Right lung (tissue), 2 donors: ENCODE measurements at regions not wholly inside any gene's neighbourhood (a gene's known extent, or its start where the extent isn't known, plus 50 kb on each side); places are given as distances from the start of the nearest gene placed in this dataset.

Experiments used
- DNase-seq, 2 donors: peaks; one replicate each; pipeline ENCODE4 v3.0.0-alpha.2; 2013

DNA sequence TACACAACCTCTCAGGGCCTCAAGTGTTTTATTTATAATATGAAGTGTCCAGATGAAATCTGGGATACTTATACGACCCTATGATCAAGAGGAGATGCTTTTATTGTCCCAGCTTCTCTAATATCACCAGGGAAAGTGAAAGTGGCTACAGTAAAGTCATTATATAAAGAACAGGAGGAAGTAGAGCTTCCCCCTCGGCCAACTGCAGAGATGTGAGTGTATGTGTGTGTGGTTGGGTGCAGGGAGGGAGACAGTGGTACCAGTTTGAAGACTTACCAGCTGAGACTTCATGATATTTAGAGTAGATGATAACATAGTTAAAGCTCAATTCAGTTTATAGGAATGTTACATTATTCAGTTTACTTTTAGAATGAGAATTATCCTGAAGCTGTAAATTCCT lies 373.6 kb upstream of the DDI1 start:
- DNase-seq = peak in 1 of 2 donors; percentile 4

DNA sequence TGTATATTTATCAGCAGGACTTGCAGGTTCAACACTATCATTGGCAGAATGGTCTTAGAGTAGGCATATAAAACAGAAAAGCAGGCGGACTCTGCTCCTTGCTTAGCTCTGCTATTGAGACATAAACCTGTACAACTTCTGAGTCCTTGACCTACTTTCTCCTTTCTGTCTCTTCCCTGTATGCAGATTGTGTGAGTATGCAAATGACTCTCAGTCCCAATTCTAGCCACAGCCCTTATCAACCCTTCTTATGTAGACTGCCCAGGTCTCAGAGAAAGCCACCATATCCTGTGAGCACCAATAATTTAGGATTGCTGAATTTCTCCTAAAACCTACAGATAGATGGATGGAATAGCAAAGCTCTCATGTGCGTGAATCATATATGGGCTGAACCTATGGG lies 367.6 kb upstream of the DDI1 start:
- DNase-seq = no peak

GRCh38 chr11:103671143-103671651 lies 365.2 kb upstream of the DDI1 start:
- no peak for DNase-seq

DNA sequence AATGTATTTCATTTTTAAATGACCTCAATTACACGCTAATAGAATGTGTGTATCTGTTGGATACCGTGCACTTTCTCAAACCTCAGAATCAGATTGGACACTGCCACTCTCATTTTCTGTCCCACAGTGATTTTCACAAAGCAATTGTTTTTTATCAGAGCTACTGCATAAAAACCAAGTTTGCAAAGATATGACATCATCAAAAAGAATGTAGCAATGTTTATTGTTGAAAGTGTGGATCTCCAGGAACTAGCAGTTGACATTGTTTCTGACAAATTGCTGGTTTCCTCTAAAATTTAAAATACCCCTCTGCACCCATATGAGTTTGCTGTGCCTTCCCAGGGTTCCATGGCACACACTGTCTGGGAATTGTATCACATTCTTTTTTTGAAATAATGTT lies 362.7 kb upstream of the DDI1 start:
- DNase-seq = no peak

GRCh38 chr11:103676413-103676812 lies 360.0 kb upstream of the DDI1 start:
- no peak for DNase-seq

DNA sequence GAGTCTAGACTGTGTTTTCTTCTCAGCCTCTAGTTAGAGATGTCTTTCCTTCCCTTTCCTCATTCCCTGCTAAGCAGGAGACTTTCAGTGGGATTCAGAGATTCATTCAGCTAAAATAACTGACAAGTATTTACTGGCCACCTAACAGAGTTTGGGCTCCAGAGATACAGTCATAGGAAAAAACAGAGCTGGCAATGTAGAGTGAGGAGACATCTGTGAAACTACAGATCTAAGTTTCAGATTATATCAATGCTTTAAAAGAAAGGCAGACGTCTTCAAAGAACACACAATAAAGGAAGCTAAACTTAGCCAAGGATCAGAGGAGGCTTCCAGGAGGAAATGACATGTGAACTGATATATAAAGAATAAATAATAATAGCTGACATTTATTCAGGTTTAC lies 355.6 kb upstream of the DDI1 start:
- DNase-seq = no peak

DNA sequence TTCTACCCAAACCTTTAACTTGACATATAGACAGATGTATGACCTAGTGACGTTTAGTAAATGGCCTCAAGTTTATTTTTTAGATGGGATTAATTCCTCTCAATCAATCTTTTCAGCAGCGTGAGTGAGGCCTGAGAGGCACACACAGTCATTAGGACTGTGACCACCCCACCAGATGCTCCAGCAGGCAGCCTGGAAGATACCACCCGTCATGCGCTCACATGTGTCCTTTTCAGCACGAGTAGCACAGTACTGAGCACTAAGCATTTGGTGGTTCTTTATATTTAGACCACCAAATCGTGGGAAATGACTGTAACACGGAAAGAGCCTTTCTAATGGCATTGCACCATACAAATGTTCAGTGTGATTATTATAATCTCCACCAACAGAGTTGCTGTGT lies 354.6 kb upstream of the DDI1 start:
- no peak for DNase-seq

DNA sequence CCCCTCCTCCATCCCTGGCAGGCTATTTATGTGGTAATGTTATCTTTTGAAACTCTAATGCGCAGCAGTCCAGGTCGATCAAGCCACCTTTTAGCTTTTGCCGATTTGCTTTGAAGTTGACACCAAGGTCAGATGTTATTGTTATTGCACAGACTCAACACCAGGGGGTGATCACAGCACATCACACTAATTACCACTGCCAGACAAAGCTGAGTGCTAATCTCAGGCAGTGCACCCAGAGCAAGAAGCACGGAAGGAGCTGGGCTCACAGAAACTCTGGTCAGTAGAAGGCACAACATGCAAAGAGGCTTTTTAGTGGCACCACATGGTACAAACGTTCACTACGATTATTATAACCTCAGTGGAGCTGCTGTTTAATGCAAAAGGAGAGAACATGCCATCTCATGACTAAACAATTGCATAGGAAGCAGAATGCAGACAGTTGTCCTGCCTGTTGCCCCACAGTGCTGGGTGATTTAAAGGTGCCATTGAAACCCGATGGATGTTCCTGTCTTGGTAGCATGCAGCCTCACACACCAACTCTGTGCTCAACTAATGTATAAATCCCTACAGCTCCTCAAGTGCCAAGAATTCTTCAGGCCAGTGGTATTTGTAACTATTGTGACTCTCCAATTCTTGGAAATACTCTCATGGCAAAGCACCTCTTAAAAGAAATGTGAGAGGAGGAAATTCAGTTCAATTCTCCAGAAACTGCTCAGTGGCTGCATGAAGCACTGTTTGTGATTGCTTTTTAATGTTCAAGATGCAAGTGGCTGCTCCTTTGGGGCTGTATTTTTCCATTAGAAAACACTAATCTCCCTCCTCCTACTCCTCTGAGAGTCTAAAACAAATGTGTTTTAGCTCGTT lies 353.9 kb upstream of the DDI1 start:
- peak; percentile 45 to 50 for DNase-seq

- DNase-seq = no peak
Observed at GRCh38 chr11:103683576-103683975, 352.9 kb upstream of the DDI1 start.

GRCh38 chr11:103688924-103689323 lies 347.5 kb upstream of the DDI1 start:
- no peak for DNase-seq

- DNase-seq = no peak
Observed at GRCh38 chr11:103690356-103690755, 346.1 kb upstream of the DDI1 start.

DNA sequence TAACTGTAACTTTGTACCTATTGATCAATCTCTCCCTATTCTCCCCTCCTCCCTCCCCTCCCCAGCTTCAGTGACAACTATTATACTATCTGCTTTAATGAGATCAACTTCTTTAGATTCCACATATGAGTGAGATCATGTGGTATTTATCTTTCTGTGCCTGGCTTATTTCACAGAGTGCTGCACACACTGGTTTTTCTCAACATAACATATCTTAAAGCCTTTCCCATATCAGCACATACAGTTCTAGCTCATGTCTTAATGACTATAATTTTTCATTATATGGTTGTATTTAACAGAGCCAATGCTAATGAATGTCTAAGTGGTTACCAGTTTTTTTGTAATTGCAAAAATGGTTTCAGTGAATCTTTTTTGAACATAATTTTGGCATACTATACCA lies 340.3 kb upstream of the DDI1 start:
- no peak for DNase-seq

DNA sequence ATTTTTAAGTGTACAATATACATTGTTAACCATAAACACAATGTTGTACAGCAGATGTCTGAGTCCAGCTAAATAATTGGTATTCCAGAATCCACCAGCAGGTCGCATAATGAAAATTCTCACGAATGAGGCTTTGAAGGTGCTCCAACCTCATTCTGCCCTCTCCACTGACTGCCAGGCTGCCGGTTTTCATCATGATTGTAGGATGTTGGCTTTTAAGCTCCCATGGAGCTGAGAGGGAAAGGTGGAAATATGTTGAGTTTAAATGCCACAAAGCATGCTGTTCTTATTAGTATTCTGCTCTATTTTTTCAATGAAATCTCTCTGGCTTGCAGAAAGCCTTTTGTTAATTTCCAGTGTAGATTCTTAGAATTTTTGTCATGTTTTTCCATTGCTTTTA lies 337.2 kb upstream of the DDI1 start:
- no peak for DNase-seq

- DNase-seq = no peak
Observed at GRCh38 chr11:103699656-103700055, 336.8 kb upstream of the DDI1 start.

GRCh38 chr11:103700622-103701021 lies 335.8 kb upstream of the DDI1 start:
- no peak for DNase-seq

GRCh38 chr11:103703437-103703836 lies 333.0 kb upstream of the DDI1 start:
- DNase-seq = no peak

GRCh38 chr11:103703954-103704353 lies 332.5 kb upstream of the DDI1 start:
- no peak for DNase-seq

GRCh38 chr11:103705642-103706041 lies 330.8 kb upstream of the DDI1 start:
- no peak for DNase-seq

- DNase-seq = no peak
Observed at GRCh38 chr11:103709371-103709770, 327.1 kb upstream of the DDI1 start.

DNA sequence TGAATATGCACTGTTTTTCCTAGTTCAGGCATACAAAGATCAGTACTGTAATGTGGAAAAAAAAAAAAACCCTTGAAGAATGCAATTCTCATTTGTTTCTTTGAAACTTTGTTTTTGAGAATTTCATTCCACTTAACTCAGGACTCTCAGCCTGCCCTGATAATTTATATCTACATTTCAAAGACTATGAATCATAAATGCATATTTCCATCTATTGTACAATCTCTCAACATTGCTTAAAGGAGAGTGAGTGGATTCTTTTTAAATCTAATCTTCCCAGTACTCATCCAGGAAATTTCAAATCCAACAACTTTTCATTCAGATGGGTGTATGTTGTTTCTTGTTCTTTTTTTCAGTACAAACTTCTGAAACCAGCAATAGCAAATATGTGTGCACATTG lies 322.2 kb upstream of the DDI1 start:
- DNase-seq = no peak

GRCh38 chr11:103716363-103716762 lies 320.1 kb upstream of the DDI1 start:
- DNase-seq = no peak

GRCh38 chr11:103727262-103727661 lies 309.2 kb upstream of the DDI1 start:
- no peak for DNase-seq

DNA sequence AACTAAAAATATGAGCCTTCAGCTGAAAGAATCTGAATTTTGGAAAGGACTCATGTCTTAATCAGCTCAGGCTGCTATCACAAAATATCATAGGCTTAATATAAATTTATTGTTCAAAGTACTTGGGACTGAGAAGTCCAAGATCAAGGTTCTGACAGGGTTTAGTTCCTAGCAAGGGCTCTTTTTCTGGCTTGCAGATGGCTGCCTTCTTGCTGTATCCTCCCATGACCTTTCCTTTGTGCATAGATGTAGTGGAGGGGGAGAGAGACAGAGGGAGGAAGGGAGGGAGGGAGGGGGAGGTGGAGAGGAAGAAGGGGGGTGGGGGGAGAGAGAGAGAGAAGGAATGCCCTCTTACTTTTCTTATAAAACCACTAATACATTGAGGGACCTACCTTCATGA lies 306.8 kb upstream of the DDI1 start:
- no peak for DNase-seq
